Stomach (tissue), 8 donors: ENCODE measurements at regions not wholly inside any gene's neighbourhood (a gene's known extent, or its start where the extent isn't known, plus 50 kb on each side); places are given as distances from the start of the nearest gene placed in this dataset.
A peak's percentile ranks its signal among the peaks of the same experiment; 100 is the strongest.

Experiments used
- DNase-seq, 2 donors: peaks; one replicate each; pipeline versions ENCODE4 v3.0.0 to v3.0.0-alpha.2; 2013 to 2019
- H3K27ac ChIP-seq, 5 donors: fragments of 200-600 bp in 4 of 5; sonication (generic) in 4 of 5; one replicate each; pipeline ENCODE4 v1.5.1; 2013 to 2019; ENCODE audit warnings: mild to moderate bottlenecking in 1 of 5, moderate library complexity in 1 of 5
- H3K27me3 ChIP-seq, 3 donors: fragments of 200-600 bp; sonication (generic); one replicate each; pipeline ENCODE4 v1.5.1; 2017 to 2019; ENCODE audit warnings: mixed run types in 1 of 3
- H3K36me3 ChIP-seq, 4 donors: fragments of 200-600 bp; sonication (generic); 1 replicate in 3 of 4; 2 replicates in 1 of 4; pipeline ENCODE4 v1.5.1; 2016 to 2019
- H3K4me1 ChIP-seq, 4 donors: fragments of 200-600 bp; sonication (generic); one replicate each; pipeline ENCODE4 v1.5.1; 2016 to 2019
- H3K4me3 ChIP-seq, 4 donors: fragments of 200-600 bp; sonication (generic) in 3 of 4; one replicate each; pipeline ENCODE4 v1.5.1; 2016 to 2019; ENCODE audit warnings: mild to moderate bottlenecking in 1 of 4
- H3K9me3 ChIP-seq, 4 donors: fragments of 200-600 bp; sonication (generic); one replicate each; pipeline ENCODE4 v1.5.1; 2016 to 2019
- EP300 ChIP-seq: sonication (generic); formaldehyde crosslinking; IDR thresholded peaks from one replicate; pipeline ENCODE4 v1.6.1; 2017; ENCODE audit warnings: antibody characterized with exemption
- POLR2A ChIP-seq, 4 donors: fragments of 450-650 bp; IDR thresholded peaks; one replicate each; pipeline ENCODE4 v1.6.1; 2016; ENCODE audit warnings: antibody characterized with exemption in 4 of 4, control low read depth in 2 of 4, mild to moderate bottlenecking in 1 of 4, moderate library complexity in 1 of 4
- POLR2AphosphoS5 ChIP-seq, 3 donors: sonication (generic); formaldehyde crosslinking; IDR thresholded peaks; one replicate each; pipeline ENCODE4 v1.6.1; 2016; ENCODE audit warnings: antibody characterized with exemption in 3 of 3
- WGBS, 5 donors: extraction: QIAGEN DNeasy Blood & Tissue Kit in 3 of 5; methylation state at CpG; one replicate each; pipeline versions ENCODE4 v1.1.5 to v1.1.7; 2013 to 2018; 5-methylcytosine and 5-hydroxymethylcytosine counted together
- intact Hi-C: fragments of 100-400 bp; cut with DNase I; formaldehyde crosslinking; loops from one replicate; pipeline ENCODE4 v1.15.1; 2023; ENCODE audit warnings: low total_unique reads
- TF ChIP-seq, protein P1 (sequence below), 7 experiments: fragments of 450-650 bp in 4 of 7; fragments of 200-600 bp in 3 of 7; sonication (generic) in 3 of 7; IDR thresholded peaks; one replicate each; pipeline ENCODE4 v1.5.1; 2016 to 2019; ENCODE audit warnings: antibody characterized with exemption in 7 of 7, control low read depth in 2 of 7, mild to moderate bottlenecking in 1 of 7
- donor health status: healthy with polysubstance abuse.
- donor health status: Bipolar disorder and iron deficiency.
- donor health status: healthy.

DNA sequence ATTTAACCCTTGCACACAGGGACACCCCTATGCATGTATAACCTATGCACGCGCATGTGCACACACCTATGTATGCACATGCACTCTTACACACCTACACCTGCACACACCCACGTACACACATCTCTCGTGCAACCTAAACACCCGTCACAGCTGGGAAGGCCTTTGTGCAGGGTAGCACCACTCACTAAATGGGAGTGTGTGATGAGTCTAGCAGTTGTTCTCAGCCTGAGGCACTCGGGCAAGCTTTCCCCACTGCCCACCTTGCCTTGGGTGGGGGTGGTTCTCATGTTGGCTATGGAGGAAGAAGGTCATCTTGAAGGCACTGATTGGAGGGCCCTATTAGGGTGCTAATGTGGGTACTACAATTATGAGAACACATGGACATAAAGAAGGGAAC, 85.8 kb downstream of the DLL1 start:
- no peak overlapping the region for H3K4me3 ChIP-seq
- H3K27ac ChIP-seq, result no peak overlapping the region
- WGBS, 5 donors, result 72 to 79% (median 76%) methylated on average over 6 of the region's 6 CpGs
- no peak for TF ChIP-seq EP300
- TF ChIP-seq, protein P1, sequence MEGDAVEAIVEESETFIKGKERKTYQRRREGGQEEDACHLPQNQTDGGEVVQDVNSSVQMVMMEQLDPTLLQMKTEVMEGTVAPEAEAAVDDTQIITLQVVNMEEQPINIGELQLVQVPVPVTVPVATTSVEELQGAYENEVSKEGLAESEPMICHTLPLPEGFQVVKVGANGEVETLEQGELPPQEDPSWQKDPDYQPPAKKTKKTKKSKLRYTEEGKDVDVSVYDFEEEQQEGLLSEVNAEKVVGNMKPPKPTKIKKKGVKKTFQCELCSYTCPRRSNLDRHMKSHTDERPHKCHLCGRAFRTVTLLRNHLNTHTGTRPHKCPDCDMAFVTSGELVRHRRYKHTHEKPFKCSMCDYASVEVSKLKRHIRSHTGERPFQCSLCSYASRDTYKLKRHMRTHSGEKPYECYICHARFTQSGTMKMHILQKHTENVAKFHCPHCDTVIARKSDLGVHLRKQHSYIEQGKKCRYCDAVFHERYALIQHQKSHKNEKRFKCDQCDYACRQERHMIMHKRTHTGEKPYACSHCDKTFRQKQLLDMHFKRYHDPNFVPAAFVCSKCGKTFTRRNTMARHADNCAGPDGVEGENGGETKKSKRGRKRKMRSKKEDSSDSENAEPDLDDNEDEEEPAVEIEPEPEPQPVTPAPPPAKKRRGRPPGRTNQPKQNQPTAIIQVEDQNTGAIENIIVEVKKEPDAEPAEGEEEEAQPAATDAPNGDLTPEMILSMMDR (IDR thresholded peaks at IDR 0.05), result no peak
- no peak for TF ChIP-seq POLR2AphosphoS5 (IDR thresholded peaks at IDR 0.05)
- no peak for TF ChIP-seq POLR2A (IDR thresholded peaks at IDR 0.05)
- H3K4me1 ChIP-seq, result no peaks in the 10 kb centered on the region
- peaks cover 0 to 18% (median 5%) of the 10 kb centered on the region in 3 donors for H3K27me3 ChIP-seq
- intact Hi-C loops, result no loop called here
- H3K9me3 ChIP-seq, result no peaks in the 10 kb centered on the region
- peak in 1 of 2 donors; percentile 15 for DNase-seq
- no peaks in the 10 kb centered on the region for H3K36me3 ChIP-seq

DNA sequence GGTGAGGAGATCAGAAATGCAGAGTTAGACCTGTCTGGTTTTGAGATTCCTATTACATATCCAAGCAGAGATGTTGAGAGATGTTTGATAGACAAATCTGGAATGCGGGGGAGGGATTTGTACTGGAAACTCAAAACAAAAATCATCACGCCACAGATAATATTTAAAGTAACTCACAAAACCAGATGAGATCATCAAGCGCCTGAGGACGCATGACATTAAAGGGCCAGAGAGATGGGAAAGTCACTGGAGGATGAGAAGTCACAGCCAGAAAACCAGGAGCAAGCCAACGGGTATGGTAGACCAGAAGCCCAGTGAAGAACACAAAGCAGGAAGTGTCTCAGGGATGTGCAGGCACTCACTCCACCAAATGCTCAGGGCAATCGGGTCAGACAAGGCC, 87.7 kb downstream of the DLL1 start:
- TF ChIP-seq, protein P1 (IDR thresholded peaks at IDR 0.05), result no peak
- TF ChIP-seq POLR2A (IDR thresholded peaks at IDR 0.05), result no peak
- TF ChIP-seq EP300, result no peak
- TF ChIP-seq POLR2AphosphoS5 (IDR thresholded peaks at IDR 0.05), result no peak
- no peak for DNase-seq
- Histone ChIP-seq H3K36me3 (no peaks in the 10 kb centered on the region), H3K4me3 (no peak overlapping the region), H3K27ac (no peak overlapping the region), H3K9me3 (no peaks in the 10 kb centered on the region), H3K27me3 (peaks cover 0 to 2% (median 0%) of the 10 kb centered on the region in 3 donors), H3K4me1 (no peaks in the 10 kb centered on the region)
- 78 to 89% (median 88%) methylated on average over 6 of the region's 6 CpGs for WGBS, 5 donors
- intact Hi-C loops, result no loop called here

DNA sequence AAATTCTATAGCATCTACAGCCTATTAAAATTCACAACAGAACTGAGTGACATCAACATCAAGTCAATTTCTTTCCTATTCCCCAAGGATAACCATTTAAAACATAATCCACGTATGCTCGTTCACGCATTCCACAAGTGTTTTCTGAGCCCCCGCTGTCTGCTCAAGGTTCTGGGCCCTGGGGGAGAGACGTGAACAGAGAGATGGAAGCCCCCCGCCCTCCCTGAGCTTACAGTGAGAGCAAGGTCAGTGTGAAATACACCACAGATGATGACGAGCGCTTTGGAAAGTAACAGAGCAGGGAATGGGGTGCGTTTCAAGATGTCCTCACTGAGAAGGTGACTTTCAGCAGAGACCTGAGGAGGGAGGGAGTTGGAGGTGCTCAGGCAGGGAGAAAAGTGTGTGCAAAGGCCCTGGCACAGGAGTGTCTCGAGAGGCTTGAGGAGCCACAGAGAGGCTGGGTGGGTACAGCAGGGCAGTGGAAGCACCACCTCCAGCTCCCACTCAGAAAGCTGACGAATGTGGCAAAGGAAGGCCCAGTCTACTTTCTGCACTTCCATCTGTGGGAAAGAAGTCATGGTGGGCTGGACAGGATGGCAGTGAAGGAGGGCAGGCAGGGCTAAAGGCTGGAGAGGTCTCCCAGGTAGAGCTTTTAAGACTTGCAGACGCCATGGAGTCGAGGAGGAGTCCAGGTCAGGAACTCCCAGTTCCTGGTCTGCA, 88.3 kb downstream of the DLL1 start:
- TF ChIP-seq EP300, result no peak
- TF ChIP-seq POLR2A (IDR thresholded peaks at IDR 0.05), result no peak
- TF ChIP-seq, protein P1 (IDR thresholded peaks at IDR 0.05), result no peak
- no peak for TF ChIP-seq POLR2AphosphoS5 (IDR thresholded peaks at IDR 0.05)
- H3K4me1 ChIP-seq, result no peaks in the 10 kb centered on the region
- DNase-seq, result no peak
- H3K9me3 ChIP-seq, result no peaks in the 10 kb centered on the region
- WGBS, 5 donors, result 83 to 90% (median 88%) methylated on average over 13 of the region's 13 CpGs
- H3K27me3 ChIP-seq, result no peaks in the 10 kb centered on the region
- H3K36me3 ChIP-seq, result no peaks in the 10 kb centered on the region
- intact Hi-C loops, result no loop called here
- H3K27ac ChIP-seq, result no peak overlapping the region
- no peak overlapping the region for H3K4me3 ChIP-seq

- Histone ChIP-seq H3K4me1 (no peaks in the 10 kb centered on the region), H3K9me3 (peaks cover 0 to 3% (median under 1%) of the 10 kb centered on the region in 4 donors), H3K4me3 (no peak overlapping the region), H3K27ac (no peak overlapping the region), H3K36me3 (no peaks in the 10 kb centered on the region), H3K27me3 (no peaks in the 10 kb centered on the region)
- intact Hi-C loops, result no loop called here
- WGBS, 5 donors, result 79 to 85% (median 81%) methylated on average over 8 of the region's 8 CpGs
- no peak for DNase-seq
- TF ChIP-seq EP300 (no peak), POLR2A (IDR thresholded peaks at IDR 0.05) (no peak), POLR2AphosphoS5 (IDR thresholded peaks at IDR 0.05) (no peak)
- TF ChIP-seq, protein P1 (IDR thresholded peaks at IDR 0.05), result no peak
Measured at GRCh38 chr6:170201361-170201760, 89.5 kb downstream of the DLL1 start.
